Pulmonary artery endothelial cell (primary cell): ENCODE measurements at regions not wholly inside any gene's neighbourhood (a gene's known extent, or its start where the extent isn't known, plus 50 kb on each side); places are given as distances from the start of the nearest gene placed in this dataset.

ENCODE experiments used
- DNase-seq: peaks from one replicate; pipeline ENCODE4 v3.0.0-alpha.2; 2011; ENCODE audit warnings: low read depth, low spot score

GRCh38 chr5:101935086-101935485, 361.0 kb downstream of the SLCO4C1 start:
- DNase-seq, result no peak

DNA sequence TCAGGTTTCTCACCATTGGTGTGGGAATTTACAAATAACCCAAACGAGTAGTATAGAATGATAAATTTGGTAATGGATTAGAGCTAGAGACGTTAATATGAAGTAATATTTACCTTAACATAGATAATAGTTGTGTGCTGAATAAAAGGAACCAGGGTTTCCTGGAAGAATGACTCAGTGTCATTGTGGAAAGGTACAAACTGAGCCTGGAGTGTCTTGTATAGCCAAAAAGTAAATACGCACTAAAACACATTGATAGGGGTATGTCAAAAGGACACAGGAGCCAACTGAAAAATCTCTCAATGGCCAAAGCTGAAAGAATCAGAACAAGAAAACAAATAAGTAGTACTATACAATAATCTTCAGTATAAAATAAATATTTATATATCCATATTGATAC, 363.5 kb downstream of the SLCO4C1 start:
- DNase-seq, result no peak

GRCh38 chr5:101929628-101930027, 366.5 kb downstream of the SLCO4C1 start:
- no peak for DNase-seq

DNA sequence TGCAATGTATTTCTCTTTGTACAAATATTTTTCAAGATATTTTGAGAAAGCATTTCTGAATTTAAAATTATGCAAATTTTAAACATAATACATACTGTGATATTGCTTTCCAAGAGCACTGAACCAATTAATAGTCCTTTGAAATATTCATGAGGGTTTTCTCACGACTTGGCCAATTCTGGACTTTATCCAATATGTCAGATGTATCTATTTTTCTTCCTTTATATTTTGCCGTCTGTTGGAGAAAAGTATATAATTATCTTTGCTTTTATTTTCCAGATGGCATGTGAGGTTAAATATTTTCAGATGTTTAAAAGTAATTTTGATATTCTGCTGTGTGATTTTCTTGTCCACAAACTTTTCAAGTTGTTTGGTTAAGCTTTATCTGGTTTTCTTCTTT, 378.9 kb downstream of the SLCO4C1 start:
- DNase-seq, result no peak

GRCh38 chr5:101915554-101915953, 380.5 kb downstream of the SLCO4C1 start:
- DNase-seq, result no peak

DNA sequence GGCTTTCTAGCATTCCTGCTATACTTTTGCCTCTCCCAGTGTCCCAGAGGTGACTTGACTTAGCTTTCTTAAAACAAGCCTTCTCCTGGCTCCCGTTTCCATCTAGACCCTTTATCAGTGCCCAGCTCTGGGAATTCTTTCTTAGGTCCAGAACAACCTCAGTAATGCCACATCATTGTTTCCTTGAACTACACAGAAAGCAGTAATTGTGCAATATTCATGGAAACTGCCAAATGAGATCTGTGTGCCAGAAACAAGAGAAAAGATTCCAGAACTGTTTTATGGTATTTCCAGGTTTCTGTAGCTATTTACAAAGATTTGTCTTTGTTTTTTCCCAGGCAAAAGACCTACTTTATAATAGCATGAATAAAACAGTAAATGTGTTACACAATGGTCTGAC, 391.3 kb downstream of the SLCO4C1 start:
- DNase-seq, result no peak

DNA sequence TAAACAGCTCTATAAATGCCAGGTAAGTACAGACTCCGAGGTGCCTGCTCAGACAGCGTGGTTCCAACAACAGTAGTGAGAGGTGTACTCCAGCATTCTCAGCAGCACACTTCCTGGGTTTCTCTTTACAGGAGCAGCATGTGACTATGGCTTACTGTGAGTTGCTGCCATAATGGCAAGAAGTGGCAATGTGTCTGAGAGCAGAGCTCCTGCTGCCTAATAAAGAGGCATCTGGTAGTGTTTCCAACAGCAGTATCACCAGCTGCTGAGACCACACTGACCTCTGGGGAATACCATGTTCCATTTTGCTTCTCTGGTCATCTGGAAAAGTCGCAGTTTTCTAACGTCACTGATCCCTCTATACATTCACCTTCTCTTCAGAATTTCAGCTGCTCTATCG, 398.2 kb downstream of the SLCO4C1 start:
- DNase-seq, result no peak

DNA sequence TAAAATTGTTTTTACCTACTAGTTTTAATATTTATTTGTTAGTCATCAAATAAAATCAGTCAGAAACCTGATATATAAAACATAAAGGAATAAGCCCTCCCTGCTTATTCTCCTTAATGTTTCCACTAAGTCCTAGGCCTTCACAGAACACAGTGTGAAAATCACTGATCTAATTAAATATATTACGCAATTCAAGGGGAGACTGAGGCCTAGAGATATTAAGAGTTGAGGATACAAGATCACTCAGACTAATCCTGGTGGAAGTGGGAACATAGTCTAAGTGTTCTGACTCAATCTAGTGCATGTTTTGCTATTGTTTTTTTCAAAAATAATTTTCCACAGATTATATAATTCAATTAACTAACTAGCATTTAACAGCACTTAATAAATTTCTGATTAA, 401.1 kb downstream of the SLCO4C1 start:
- no peak for DNase-seq

DNA sequence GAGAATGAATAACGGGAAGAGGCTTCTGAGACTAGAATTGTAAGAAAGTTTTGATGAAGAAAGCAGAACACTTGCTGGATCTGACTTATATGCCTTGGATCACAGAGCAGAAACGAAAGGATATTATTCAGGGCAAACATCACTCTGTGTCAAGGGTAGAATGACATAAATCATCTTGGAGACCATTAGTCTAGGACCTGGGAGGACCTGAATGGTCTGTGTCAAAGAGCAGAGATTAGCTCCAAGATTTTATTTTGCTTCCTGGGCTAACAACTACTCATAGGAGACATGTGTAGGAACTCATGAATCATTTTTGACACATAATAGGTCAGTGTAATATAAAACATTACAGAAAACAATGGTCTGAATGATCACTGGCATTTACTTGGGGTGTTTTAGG, 417.9 kb downstream of the SLCO4C1 start:
- DNase-seq, result no peak

GRCh38 chr5:101877451-101877850, 418.6 kb downstream of the SLCO4C1 start:
- DNase-seq, result no peak

DNA sequence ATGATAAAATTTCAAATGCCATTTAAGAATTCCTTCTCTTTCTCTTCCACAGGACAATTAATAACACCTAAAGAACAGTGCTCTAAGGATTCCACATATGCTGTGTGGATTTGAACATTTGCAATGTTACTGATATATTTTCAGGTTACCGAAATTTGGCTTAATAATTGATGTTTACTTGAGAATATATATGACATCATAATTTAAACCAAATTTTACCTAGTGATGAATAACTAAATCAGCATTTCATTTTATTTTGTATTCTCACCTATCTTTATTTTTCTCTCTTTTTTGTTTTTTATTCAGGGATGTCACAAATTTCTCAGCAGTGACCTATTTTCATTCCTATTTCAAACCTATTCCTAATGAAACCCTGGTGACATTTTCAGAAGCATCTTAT, 429.6 kb downstream of the SLCO4C1 start:
- no peak for DNase-seq

DNA sequence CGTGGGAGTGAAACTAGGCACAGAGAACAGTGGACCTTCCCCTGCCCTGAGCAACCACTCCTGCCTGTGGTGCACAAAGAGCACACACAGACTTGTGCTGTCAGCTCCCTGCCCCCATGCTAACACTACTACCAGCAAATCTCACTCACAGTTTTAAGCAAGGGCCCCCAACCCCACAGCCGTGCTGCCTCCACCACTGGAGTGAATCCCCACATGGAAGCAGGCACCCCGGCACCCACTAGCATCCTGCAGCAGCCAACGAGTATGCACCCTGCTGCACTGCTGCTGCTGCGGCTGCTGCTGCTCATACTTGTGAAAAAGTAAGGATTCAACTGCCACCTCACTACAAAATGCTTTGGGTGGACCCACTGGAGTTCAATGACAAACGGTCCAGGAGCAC, 435.5 kb downstream of the SLCO4C1 start:
- DNase-seq, result no peak

GRCh38 chr5:101860145-101860544, 435.9 kb downstream of the SLCO4C1 start:
- no peak for DNase-seq

- no peak for DNase-seq
Observed at GRCh38 chr5:101846496-101846895, 449.6 kb downstream of the SLCO4C1 start.

- no peak for DNase-seq
Observed at GRCh38 chr5:101843055-101843454, 453.0 kb downstream of the SLCO4C1 start.

DNA sequence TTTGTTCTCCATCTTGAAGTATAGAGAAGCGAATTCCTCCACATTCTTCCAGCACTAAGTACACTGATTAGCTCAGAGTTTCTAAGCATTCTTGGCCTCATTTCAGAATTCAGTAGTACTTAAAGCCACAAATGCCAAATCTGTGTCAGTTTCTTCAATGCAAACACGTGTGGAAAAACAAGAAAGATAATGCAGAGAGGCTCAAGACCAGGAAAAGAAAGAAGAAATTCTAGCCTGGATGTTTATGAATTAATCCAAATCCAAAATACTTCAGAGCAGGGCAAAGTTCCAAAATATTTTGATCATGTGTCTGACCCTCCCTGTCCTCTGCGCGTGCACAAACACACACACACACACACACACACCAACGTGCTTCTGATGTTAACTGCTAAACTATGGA, 457.6 kb downstream of the SLCO4C1 start:
- DNase-seq, result no peak

DNA sequence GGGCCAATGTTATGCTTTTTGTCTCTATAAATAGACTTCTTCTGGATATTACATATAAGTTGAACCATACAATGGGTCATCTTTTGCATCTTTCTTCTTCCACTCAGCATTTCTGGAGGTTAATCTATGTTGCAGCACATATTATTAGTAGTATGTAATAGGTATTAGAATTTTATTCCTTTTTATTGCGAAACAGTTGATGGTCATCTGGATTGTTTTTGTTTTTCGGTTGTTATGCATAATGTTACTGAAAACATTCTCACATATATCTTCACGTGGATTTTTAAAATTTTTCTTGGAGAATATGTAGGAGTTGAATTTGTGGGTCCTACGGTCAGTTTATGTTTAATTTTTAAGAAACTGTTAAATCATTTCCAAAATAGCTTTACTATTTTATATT, 466.8 kb downstream of the SLCO4C1 start:
- DNase-seq, result no peak

DNA sequence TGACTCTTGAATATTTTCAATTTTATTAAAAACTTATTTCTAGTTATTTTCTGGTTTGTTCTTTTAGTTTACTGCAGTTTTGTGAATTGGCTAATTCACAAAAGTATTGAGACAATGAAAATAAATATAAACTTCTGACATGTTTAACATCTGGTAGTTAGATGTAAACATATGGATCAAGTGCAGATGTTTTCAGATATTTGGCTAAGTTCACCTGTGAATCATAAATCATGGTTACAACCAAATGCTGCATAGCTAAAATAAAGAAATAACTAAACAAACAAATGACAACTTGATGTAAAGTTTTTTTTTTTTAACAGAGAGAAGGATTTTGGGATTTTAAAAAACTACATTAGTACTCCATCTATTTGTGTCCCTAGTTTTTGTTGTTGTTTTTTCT, 484.6 kb downstream of the SLCO4C1 start:
- DNase-seq, result no peak

GRCh38 chr5:101806410-101806809, 489.7 kb downstream of the SLCO4C1 start:
- DNase-seq, result no peak

DNA sequence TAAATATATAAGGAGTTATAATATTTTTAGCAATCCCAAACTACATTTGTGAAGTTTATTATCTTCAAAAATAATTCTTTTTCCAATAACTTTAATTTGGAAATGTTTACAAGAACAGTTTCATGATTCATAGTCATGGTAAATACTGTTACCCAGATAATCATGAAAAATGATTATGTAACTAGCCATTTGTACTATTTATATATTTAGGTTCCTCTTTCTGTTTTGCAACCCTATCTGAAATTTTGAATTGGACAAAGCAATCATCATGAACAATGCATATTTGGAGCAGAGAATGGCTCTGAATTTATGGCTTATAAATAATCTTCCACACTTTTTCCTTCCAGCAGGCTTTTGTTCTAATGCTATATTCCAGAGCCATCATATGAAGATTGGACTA, 499.7 kb downstream of the SLCO4C1 start:
- no peak for DNase-seq

DNA sequence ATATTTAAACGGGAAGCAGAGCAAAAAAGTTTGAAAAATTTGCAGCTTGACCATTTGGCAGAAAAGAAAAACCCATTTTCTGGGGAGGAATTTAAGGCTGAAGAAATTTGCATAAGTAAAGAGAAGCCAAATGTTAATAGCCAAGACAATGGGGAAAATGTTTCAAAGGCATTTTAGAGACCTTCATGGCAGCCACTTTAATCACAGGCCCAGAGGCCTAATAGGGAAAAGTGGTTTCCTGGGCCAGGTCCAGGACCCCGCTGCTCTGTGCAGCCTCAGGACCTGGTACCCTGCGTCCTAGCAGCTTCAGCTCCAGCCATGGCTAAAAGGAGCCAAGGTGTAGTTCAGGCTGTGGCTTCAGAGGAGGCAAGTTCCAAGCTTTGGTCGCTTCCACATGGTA, 507.3 kb downstream of the SLCO4C1 start:
- no peak for DNase-seq

GRCh38 chr5:101785090-101785489, 511.0 kb downstream of the SLCO4C1 start:
- DNase-seq, result no peak

DNA sequence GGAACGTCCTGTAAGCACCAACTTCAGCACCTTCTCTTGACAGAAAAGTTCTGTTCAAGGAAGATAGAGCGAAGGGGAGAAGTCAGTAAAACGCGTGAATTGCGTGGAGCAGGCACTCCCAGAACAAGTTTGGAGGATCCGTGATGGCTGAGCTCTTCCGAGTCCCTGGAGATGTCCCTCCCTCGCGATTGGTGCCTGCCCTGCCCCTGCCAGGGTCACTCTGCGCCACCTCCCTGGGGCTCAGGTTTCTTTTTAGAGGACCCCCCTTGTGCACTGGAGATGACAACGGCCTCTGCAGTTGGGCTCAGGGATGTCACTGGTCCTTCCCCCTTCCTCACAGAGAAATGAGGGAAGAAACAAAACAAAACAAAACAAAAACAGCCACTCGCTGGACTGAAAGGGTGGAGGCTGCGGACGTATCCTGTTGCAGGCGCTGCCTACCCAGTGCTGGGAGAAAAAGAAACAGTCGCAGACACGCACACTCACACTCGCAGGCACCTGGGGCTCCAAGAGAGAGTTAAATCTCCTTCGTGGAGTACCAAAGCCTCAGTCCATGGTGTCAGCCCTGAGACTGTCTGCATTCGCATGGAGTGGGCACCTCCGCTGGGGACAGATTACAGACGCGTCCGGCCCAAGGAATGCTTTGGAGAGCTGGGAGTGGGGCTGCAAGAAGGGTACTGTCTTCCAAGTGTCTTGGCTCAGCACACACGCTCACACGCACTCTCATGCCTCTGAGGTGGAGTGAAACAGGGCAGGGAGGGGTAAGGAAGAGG, 512.7 kb downstream of the SLCO4C1 start:
- DNase-seq, result no peak
